CD14-positive monocyte (primary cell): ENCODE measurements at regions not wholly inside any gene's neighbourhood (a gene's known extent, or its start where the extent isn't known, plus 50 kb on each side); places are given as distances from the start of the nearest gene placed in this dataset.

Experiments used
- DNase-seq, 3 donors: peaks; one replicate each; pipeline ENCODE4 v3.0.0-alpha.2; 2011 to 2022
- H2AFZ ChIP-seq: 2 replicates; pipeline ENCODE4 v1.6.0; 2012; ENCODE audit warnings: mild to moderate bottlenecking, low read depth, low read length, inconsistent platforms; ENCODE audit not compliant: insufficient read depth, poor library complexity, severe bottlenecking
- H3K27ac ChIP-seq, 2 donors: 1 replicate in 1 of 2; 2 replicates in 1 of 2; pipeline ENCODE4 v1.5.1; 2012 to 2013; ENCODE audit warnings: low read length in 2 of 2, control low read depth in 1 of 2, inconsistent platforms in 1 of 2, low read depth in 1 of 2, mild to moderate bottlenecking in 1 of 2
- H3K27me3 ChIP-seq, 2 donors: one replicate each; pipeline versions ENCODE4 v1.6.0 to v1.6.1; 2011 to 2013; ENCODE audit warnings: low read length in 2 of 2; ENCODE audit not compliant: control insufficient read depth in 2 of 2, insufficient read depth in 2 of 2
- H3K36me3 ChIP-seq, 2 donors: replicated peaks in 1 of 2; 1 replicate in 1 of 2; 2 replicates in 1 of 2; pipeline versions ENCODE4 v1.5.1 to v1.6.1; 2012 to 2013; ENCODE audit warnings: low read length in 2 of 2, control low read depth in 1 of 2, inconsistent platforms in 1 of 2, mild to moderate bottlenecking in 1 of 2; ENCODE audit not compliant: insufficient read depth in 2 of 2, control insufficient read depth in 1 of 2
- H3K4me1 ChIP-seq, 2 donors: 1 replicate in 1 of 2; 2 replicates in 1 of 2; pipeline versions ENCODE4 v1.5.1 to v1.6.1; 2012 to 2013; ENCODE audit warnings: low read length in 2 of 2, control low read depth in 1 of 2, inconsistent platforms in 1 of 2, mild to moderate bottlenecking in 1 of 2, moderate library complexity in 1 of 2; ENCODE audit not compliant: insufficient read depth in 2 of 2, control insufficient read depth in 1 of 2
- H3K4me2 ChIP-seq: replicated peaks from 2 replicates; pipeline ENCODE3; 2012; ENCODE audit warnings: low read length, moderate library complexity, mild to moderate bottlenecking; ENCODE audit not compliant: poor library complexity, severe bottlenecking; ENCODE audit errors: extremely low read depth
- H3K4me3 ChIP-seq, 3 experiments: fragments of 200-600 bp in 1 of 3; sonication (generic) in 1 of 3; replicated peaks in 1 of 3; 1 replicate in 2 of 3; 2 replicates in 1 of 3; pipeline ENCODE4 v1.5.1; 2011 to 2013; ENCODE audit warnings: low read length in 3 of 3, mild to moderate bottlenecking in 3 of 3, control low read depth in 2 of 3, low read depth in 2 of 3, inconsistent platforms in 1 of 3, moderate library complexity in 1 of 3
- H3K79me2 ChIP-seq: 2 replicates; pipeline ENCODE4 v1.6.0; 2012; ENCODE audit warnings: mild to moderate bottlenecking, control low read depth, inconsistent platforms, low read length, moderate library complexity; ENCODE audit not compliant: insufficient read depth
- H3K9ac ChIP-seq: 2 replicates; pipeline ENCODE4 v1.6.0; 2017; ENCODE audit warnings: low read length, mild to moderate bottlenecking; ENCODE audit not compliant: insufficient read depth, poor library complexity, severe bottlenecking
- H3K9me3 ChIP-seq, 2 donors: replicated peaks in 1 of 2; 1 replicate in 1 of 2; 2 replicates in 1 of 2; pipeline versions ENCODE4 v1.5.1 to v1.6.1; 2012 to 2013; ENCODE audit warnings: low read length in 2 of 2, control low read depth in 1 of 2; ENCODE audit not compliant: control insufficient read depth in 1 of 2, insufficient read depth in 1 of 2
- H4K20me1 ChIP-seq: 2 replicates; pipeline ENCODE4 v1.6.0; 2012; ENCODE audit warnings: mild to moderate bottlenecking, low read length, control low read depth, moderate library complexity; ENCODE audit not compliant: insufficient read depth
- H3K27ac Mint-ChIP-seq, 7 donors: one replicate each; pipeline ENCODE4 v1.8.0; 2020; ENCODE audit warnings: mild to moderate bottlenecking in 7 of 7, mixed read lengths in 7 of 7, moderate library complexity in 6 of 7, inconsistent platforms in 2 of 7
- H3K27me3 Mint-ChIP-seq, 3 donors: one replicate each; pipeline ENCODE4 v1.8.0; 2021 to 2022; ENCODE audit warnings: low read depth in 3 of 3, mild to moderate bottlenecking in 3 of 3, mixed read lengths in 3 of 3, moderate library complexity in 3 of 3, inconsistent platforms in 1 of 3
- H3K36me3 Mint-ChIP-seq, 2 donors: one replicate each; pipeline ENCODE4 v1.8.0; 2020; ENCODE audit warnings: mixed read lengths in 2 of 2, inconsistent platforms in 1 of 2, mild to moderate bottlenecking in 1 of 2
- H3K4me1 Mint-ChIP-seq: one replicate; pipeline ENCODE4 v1.8.0; 2020; ENCODE audit warnings: mild to moderate bottlenecking, mixed read lengths
- H3K4me3 Mint-ChIP-seq, 2 donors: one replicate each; pipeline ENCODE4 v1.8.0; 2020; ENCODE audit warnings: mild to moderate bottlenecking in 2 of 2, mixed read lengths in 2 of 2, moderate library complexity in 1 of 2
- H3K9me3 Mint-ChIP-seq, 7 donors: one replicate each; pipeline ENCODE4 v1.8.0; 2020 to 2022; ENCODE audit warnings: mixed read lengths in 7 of 7, mild to moderate bottlenecking in 6 of 7, moderate library complexity in 6 of 7, inconsistent platforms in 2 of 7
- CTCF ChIP-seq: fragments of 200-600 bp; IDR thresholded peaks from one replicate; pipeline ENCODE4 v1.8.0; 2022; ENCODE audit warnings: antibody characterized with exemption, mild to moderate bottlenecking
- WGBS: methylation state at CpG from one replicate; pipeline ENCODE4 v1.1.5; 2013; ENCODE audit warnings: missing lambda C conversion rate; ENCODE audit not compliant: insufficient coverage; 5-methylcytosine and 5-hydroxymethylcytosine counted together
- intact Hi-C, 2 donors: fragments of 100-400 bp; cut with micrococcal nuclease; formaldehyde crosslinking; loops; one replicate each; pipeline versions ENCODE4 v1.15.0 to v1.15.1; 2023

- H3K9me3 Mint-ChIP-seq = peaks cover 0 to 2% (median 0%) of the 10 kb centered on the region in 7 donors
- H3K27ac Mint-ChIP-seq = no peak overlapping the region
- no peak overlapping the region for H3K9ac ChIP-seq
- peaks cover 0 to 3% (median 2%) of the 10 kb centered on the region in 3 donors for H3K27me3 Mint-ChIP-seq
- TF ChIP-seq CTCF = no peak
- no peaks in the 10 kb centered on the region for H3K27me3 ChIP-seq
- H3K4me2 ChIP-seq = no peak overlapping the region
- no peak for DNase-seq
- H3K4me3 Mint-ChIP-seq = no peak overlapping the region
- no peaks in the 10 kb centered on the region for H3K36me3 ChIP-seq
- WGBS = no CpG with 5 or more reads among the region's 1 CpG
- H3K4me1 ChIP-seq = no peaks in the 10 kb centered on the region
- H3K79me2 ChIP-seq = no peaks in the 10 kb centered on the region
- no peak overlapping the region for H3K4me3 ChIP-seq
- no peaks in the 10 kb centered on the region for H4K20me1 ChIP-seq
- H3K27ac ChIP-seq = no peak overlapping the region
- no peaks in the 10 kb centered on the region for H3K9me3 ChIP-seq
- no peaks in the 10 kb centered on the region for H3K36me3 Mint-ChIP-seq
- intact Hi-C loops = no loop called here
- H3K4me1 Mint-ChIP-seq = peaks cover 2% of the 10 kb centered on the region
- H2AFZ ChIP-seq = no peak overlapping the region
These were observed 1279.0 kb upstream of the CDH8 start for GRCh38 chr16:63315229-63315628.

- H3K9ac ChIP-seq = no peak overlapping the region
- Mint-ChIP-seq H3K36me3 (no peaks in the 10 kb centered on the region), H3K27me3 (peaks cover 0 to 3% (median 0%) of the 10 kb centered on the region in 3 donors), H3K9me3 (peaks cover 0 to 3% (median 0%) of the 10 kb centered on the region in 7 donors), H3K4me1 (peaks cover 2% of the 10 kb centered on the region), H3K4me3 (no peak overlapping the region), H3K27ac (no peak overlapping the region)
- H3K4me2 ChIP-seq = no peak overlapping the region
- no peak overlapping the region for H2AFZ ChIP-seq
- intact Hi-C loops = no loop called here
- no CpG with 5 or more reads among the region's 1 CpG for WGBS
- no peaks in the 10 kb centered on the region for H3K79me2 ChIP-seq
- H3K9me3 ChIP-seq = no peaks in the 10 kb centered on the region
- no peaks in the 10 kb centered on the region for H3K36me3 ChIP-seq
- no peak for DNase-seq
- no peak overlapping the region for H3K27ac ChIP-seq
- no peaks in the 10 kb centered on the region for H3K27me3 ChIP-seq
- no peaks in the 10 kb centered on the region for H4K20me1 ChIP-seq
- H3K4me3 ChIP-seq = no peak overlapping the region
- H3K4me1 ChIP-seq = no peaks in the 10 kb centered on the region
- no peak for TF ChIP-seq CTCF
These were observed 1276.1 kb upstream of the CDH8 start for GRCh38 chr16:63312346-63312745.
